Hypothalamus (tissue), 51 donors: ENCODE measurements at regions not wholly inside any gene's neighbourhood (a gene's known extent, or its start where the extent isn't known, plus 50 kb on each side); places are given as distances from the start of the nearest gene placed in this dataset.
"Not testable (repeated sequence)": the region's sequence is repeated elsewhere in the genome, so short reads cannot be mapped to it uniquely, and the experiment has no call there.

ENCODE experiments used
- DNase-seq, 51 donors: peaks; one replicate each; lab custom pipeline; 2025; lab: John Stamatoyannopoulos, UW

DNA sequence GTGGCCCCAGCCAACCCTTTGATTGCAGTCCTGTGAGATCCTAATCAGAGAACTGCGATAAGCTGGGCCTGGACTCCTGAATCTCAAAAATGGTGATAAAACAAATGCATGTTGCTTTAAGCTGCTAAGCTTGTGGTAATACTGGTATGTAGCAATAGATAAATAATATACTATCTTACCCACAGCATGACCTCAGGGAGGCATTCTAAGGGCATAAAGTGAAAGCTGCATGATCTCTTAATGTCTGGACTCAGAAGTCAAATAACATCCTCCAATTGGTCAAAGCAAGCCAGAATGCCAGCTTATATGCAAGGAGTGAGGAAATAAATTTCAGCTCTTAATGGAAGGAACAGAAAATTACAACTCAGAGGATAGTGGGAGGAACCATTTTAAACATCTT, 246.1 kb downstream of the FSIP2 start:
- no peak for DNase-seq

DNA sequence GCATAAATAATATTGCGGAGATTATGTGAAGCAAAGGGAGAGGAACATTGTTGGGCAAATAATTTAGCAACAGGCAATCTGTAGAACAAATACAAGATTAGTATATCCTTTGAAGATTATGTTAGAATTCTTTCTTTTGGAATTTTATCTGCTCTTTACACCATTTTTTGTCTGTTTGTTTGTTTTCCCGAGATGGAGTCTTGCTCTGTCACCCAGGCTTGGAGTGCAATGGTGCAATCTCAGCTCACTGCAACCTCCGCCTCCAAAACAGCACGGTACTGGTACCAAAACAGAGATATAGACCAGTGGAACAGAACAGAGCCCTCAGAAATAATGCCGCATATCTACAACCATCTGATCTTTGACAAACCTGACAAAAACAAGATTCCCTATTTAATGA, 250.3 kb downstream of the FSIP2 start:
- not testable (repeated sequence) for DNase-seq

DNA sequence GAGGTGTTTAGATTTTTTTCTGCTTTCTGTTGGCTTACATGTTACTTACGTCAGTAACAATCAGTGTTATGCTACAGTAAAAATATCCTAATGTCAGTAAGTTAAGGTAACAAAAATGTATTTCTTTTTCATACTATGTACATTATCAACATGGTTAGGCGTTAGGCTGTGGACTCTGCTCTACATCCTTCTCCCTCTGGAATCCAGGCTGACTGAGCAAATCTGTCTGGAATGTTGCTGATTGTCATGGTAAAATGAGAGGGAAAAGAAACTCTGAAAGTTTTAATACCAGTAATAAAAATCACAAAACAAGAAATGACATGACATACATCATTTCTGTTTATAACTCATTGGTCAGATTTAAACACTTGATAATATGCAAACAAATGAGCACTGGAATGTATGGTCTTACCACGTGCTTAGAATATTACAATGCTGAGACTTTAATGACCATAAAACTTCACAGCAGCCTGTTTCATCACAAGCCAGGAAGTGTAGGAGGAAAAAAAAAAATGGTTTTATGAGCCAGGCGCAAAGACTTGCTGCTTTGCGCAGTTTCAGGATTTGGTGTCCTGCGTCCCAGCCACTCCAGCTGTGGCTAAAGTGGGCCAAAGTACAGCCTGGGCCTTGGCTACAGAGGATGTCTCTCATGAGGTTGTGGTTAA, 252.4 kb downstream of the FSIP2 start:
- DNase-seq, result no peak

DNA sequence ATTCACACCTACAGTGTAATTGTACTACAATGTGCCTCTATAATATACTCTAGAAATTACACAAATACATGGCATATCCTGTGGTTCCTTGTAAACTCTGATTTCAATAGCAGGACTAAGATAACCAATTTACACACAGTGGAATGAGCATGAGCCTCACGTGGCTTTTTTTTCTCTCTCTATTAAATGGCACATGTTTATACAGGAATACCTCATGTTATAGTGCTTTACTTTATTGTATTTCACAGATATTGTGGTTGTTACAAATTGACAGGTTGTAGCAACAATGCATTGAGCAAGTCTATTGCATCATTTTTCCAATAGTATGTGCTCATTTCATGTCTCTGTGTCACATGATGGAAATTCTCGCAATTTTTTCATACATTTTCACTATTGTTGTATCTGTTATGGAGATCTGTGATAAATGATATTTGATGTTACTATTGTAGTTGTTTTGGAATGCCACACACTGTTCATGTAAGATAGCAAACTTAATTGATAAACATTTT, 260.0 kb downstream of the FSIP2 start:
- no peak for DNase-seq

DNA sequence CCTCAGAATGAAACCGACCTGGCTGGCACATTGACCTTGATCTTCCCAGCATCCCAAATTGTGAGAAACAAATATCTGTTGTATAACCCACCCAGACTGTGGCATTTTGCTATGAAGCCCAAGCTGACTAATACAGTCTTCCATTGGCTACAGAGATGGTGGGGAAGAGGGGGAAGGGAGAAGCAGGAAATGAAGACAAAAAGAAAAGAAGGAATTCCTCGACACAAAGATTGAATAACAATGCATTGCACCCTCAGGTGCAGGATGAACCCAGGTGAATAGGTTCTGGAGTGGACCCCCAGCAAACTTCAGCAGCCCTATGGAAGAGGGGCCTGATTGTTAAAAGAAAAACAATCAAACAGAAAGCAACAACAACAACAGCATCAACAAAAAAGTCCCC, 270.7 kb downstream of the FSIP2 start:
- no peak for DNase-seq

- no peak for DNase-seq
Observed at GRCh38 chr2:186017278-186017677, 278.7 kb downstream of the FSIP2 start.

GRCh38 chr2:186024921-186025320, 286.3 kb downstream of the FSIP2 start:
- DNase-seq, result no peak

DNA sequence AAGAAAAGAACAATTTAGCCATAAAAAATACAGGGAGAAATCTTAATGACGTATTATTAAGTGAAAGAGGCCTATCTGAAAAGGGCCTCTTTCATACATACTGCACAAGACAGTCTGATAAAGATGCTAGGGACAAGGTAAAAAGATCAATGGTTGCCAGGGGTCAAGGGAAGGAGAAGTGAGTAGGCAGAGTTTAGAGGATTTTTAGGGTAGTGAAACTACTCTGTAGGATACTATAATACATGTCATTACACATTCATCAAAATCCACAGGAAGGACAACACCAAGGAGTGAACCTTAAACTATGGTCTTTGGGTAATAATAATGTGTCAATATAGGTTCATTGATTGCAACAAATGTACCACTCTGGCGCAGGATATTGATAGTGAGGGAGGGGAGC, 289.3 kb downstream of the FSIP2 start:
- no peak for DNase-seq

GRCh38 chr2:186031229-186031628, 292.6 kb downstream of the FSIP2 start:
- DNase-seq, result no peak

- DNase-seq, result no peak
Observed at GRCh38 chr2:186032102-186032738, 293.6 kb downstream of the FSIP2 start.

DNA sequence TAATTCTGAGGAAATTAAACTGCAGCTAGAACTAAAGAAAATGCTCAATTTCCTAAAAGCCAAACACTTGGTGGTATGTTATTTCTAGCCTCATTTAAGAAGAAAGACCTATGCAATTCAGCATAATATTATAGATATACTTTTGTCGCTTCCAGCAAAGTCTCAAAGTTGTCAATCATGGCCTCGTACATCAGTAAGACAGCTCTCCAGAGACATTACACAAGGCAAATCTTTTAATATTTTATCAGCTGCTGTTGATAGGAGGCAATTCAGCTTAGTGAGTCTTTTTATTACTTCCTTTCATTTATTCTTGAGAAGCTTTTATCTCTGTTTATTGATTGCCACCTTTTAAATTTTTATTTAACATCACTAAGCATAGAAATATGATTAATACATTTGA, 294.3 kb downstream of the FSIP2 start:
- DNase-seq, result no peak

- no peak for DNase-seq
Observed at GRCh38 chr2:186033541-186033940, 294.9 kb downstream of the FSIP2 start.

GRCh38 chr2:186036862-186037449, 298.4 kb downstream of the FSIP2 start:
- no peak for DNase-seq

- DNase-seq, result no peak
Observed at GRCh38 chr2:186042207-186043028, 303.8 kb downstream of the FSIP2 start.

DNA sequence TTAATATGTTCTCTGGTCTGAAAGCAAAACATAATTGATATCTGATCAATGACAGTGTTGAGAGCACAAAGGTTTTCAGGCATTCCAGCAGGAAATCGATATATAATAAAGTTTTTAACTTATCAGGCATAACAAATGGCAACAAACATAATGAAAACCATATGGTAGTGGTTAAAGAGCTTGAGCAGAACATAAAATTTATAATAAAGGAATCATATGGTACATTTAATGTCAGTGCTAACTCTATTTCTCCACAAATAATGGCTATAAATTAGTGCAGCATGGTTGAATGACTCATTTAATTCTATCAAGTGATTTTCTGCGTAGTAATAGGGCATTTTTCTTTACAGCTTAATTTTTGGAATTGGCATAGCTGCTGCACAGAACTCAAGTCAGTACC, 306.2 kb downstream of the FSIP2 start:
- DNase-seq, result no peak

DNA sequence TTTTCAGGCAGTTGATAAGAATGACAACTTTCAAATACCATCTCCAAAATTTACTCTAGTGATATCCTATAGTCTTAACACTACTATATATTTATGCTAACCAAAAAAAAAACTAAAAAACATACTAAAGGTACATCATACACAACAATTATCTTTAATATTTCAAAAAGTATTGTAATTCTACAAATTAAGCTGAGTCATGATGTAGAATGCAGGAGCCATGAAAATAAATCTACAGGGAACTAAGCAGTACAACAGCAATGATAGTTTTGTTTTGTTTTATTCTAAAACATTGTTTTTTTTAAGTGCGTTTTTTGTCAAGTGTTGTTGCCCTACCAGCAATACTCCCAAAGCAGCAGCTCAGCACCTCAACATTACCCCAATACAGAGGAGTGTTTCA, 314.3 kb downstream of the FSIP2 start:
- no peak for DNase-seq

DNA sequence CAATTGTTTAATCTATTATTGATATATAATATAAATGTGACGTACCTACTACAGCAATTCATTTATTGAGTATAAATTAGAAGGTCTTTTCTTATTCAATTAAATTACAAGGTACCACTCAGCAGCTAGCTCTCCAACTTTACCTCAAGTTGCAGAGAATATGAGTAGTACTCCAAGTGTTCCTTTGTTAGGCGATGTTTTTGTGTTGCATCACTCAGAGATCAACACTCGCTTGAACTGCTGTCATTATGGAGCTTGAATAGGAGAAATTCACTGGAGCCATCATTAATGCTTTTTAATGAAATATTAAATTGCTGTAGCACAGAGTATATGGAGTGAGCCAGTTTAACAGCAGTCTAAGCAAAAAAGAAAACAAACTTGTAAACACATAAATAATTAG, 320.0 kb downstream of the FSIP2 start:
- DNase-seq, result no peak

GRCh38 chr2:186059096-186059495, 320.5 kb downstream of the FSIP2 start:
- no peak for DNase-seq

DNA sequence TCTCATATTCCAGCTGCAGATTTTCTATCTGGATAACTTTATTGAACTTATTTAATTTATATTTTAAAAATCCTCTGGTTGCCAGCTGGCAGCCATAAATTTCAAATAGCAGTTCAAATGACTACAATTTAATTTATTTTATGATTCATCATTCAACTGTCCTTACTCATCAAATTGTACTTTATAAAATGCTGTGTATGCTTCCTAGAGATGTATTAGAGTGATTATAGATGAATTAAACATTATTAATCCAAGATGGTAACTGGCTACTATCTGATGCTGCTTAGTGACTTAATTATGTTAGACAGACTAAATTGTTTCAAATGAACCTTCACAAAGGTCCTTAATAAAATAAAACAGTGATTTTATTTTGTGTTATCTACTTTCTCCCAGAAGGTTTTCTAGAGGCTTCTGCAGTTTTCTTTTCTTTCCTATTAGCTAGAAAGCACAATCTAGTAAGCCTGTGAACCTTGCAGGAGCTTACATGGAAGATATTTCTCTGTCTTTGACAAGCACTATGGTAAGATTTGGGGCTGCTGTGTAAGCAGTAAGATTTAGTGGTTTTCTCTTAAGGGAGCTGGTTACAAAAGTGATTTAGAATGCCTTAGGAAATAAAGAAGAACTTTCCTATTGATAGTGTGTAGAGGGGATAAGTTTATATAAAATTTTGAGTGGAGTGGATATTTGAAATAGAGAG, 322.3 kb downstream of the FSIP2 start:
- no peak for DNase-seq

- no peak for DNase-seq
Observed at GRCh38 chr2:186064507-186064906, 325.9 kb downstream of the FSIP2 start.

GRCh38 chr2:186065491-186065890, 326.9 kb downstream of the FSIP2 start:
- DNase-seq, result no peak
